HK-2 (cell line): ENCODE measurements at regions not wholly inside any gene's neighbourhood (a gene's known extent, or its start where the extent isn't known, plus 50 kb on each side); places are given as distances from the start of the nearest gene placed in this dataset.
A peak's percentile ranks its signal among the peaks of the same experiment; 100 is the strongest.

Experiments
- DNase-seq: peaks from one replicate; pipeline ENCODE4 v3.0.0-alpha.2; 2018; ENCODE audit not compliant: unreplicated experiment

DNA sequence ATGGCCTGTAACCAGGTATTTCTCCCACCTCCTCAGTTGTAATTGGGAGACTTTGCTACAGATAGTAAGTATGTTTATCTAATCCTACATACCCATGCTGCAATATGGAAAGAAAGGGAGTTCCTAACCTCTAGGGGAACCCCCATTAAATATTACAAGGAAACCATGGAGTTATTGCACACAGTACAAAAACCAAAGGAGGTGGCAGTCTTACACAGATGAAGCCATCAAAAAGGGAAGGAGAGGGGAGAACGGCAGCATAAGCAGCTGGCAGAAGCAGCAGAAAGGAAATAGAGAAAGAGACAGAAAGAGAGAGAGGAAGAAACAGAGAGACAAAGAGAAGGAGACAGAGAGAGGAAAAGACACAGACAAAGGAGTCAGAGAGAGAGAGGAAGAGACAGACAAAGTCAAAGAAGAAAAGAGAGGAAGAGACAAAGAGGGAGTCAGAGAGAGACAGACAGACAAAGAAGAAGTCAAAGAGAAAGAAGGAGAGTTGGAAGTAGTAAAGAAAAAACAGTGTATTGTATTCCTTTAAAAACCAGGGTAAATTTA lies 142.9 kb downstream of the FASLG start:
- DNase-seq = no peak

GRCh38 chr1:172809750-172810149 lies 150.8 kb downstream of the FASLG start:
- DNase-seq = no peak

GRCh38 chr1:172810480-172811175 lies 151.7 kb downstream of the FASLG start:
- DNase-seq = no peak

- no peak for DNase-seq
These were observed 152.8 kb downstream of the FASLG start for GRCh38 chr1:172811694-172812093.

DNA sequence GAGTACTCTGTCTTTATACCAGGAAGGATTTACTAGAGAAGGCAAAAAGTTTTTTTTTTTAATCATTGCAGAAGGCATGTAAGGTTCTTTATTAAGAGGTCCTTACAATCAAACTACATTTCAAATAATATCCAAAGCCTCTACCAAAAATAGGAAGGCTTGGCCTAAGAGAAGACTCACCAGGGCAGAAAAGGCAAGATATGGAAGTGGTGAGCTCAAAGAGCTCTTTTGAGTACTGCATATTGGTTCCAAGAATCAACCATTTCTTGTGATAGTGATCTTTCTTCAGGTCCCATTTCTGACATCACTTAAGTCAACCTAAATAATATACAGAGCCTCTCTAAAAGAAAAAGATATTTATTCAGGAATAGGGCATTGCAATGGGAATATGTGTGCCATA lies 153.2 kb downstream of the FASLG start:
- no peak for DNase-seq

DNA sequence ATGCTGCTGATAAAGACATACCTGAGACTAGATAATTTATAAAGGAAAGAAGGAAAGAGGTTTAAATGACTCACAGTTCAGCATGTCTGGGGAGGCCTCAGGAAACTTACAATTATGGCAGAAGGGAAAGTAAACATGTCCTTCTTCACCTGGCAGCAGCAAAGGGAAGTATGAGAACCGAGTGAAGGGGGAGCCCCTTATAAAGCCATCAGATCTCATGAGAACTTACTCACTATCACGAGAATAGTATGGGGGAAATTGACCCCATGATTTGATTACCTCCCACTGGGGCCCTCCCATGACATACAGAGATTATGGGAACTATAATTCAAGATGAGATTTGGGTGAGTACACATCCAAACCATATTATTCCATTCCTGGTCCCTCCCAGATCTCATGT lies 154.4 kb downstream of the FASLG start:
- no peak for DNase-seq

DNA sequence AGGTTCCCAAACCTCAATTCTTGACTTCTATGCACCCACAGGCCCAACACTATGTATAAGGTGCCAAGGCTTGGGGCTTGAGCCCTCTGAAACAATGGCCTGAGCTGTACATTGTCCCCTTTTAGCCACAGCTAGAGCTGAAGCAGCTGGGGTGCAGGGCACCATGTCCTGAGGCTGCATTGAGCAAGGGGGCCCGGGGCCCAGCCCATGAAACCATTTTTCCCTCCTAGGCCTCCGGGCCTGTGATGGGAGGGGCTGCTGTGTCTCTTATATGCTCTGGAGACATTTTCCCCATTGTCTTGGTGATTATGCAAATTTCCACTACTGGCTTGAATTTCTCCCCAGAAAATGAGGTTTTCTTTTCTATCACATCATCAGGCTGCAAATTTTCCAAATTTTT lies 155.5 kb downstream of the FASLG start:
- DNase-seq = no peak

- DNase-seq = no peak
These were observed 156.8 kb downstream of the FASLG start for GRCh38 chr1:172815740-172816139.

DNA sequence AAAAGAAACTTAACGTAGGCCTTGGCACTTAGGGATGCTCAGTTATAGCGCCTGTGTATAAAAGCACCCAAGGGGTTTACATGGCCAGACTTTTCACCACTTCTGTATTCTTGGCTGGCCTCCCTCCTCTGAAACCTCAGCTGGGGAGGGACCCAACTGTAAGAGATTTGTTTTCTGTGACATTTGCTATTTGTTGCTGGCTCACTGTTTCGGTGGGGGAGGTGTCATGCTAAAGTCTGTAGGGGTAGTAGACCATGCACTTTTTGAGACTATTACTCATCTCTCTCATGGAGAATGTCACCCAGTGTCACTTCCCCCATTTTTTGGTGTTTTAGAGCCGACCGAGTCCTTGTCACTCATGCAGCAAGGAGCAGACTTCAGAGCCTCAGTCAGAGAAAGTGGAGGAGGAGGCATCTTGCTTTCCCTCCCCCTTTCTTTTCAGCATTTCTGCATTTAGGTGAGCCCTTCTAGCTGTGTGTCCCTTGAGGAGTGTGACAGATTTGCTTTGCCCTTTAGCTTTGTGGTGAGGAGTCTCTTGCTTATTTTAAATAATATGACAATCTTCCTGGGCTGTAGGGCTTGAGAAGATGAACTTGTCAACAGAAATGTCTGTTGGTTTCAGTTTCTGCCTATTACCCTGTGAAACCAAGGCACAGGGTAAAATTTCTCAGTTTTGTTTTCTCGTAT lies 160.1 kb downstream of the FASLG start:
- no peak for DNase-seq

- DNase-seq = no peak
These were observed 161.7 kb downstream of the FASLG start for GRCh38 chr1:172820475-172821158.

DNA sequence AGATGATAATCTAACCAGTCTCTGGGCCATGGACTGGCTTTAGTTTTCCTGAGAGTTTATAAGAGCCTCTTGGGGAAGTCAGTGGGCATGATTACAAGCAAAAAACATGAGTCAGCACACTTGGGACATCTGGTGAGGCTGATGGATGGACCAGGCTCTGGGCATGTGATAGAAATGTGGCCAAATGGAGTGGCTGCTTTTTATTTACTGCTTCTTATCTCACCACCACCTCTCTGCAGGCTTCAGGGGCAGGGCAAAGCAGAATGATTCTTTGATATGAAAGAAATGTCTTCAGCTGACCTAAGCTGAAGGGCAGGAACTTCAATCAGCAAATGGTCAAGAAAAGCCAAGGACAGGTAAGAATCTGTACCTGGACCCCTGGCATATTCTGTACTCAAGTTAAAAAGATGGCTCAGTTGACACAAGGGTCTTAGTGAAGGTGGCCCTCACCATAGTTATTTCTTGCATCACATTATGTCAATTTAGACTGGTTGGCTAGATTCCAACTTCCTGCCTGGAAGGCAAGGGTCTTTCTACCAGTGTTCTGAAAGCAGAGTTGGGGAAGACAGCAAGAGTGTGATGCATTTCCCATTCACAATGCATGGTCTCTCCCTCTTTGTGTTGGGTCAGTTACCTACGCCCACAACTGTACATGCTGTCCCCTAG lies 162.8 kb downstream of the FASLG start:
- DNase-seq = no peak

GRCh38 chr1:172822886-172823285 lies 164.0 kb downstream of the FASLG start:
- DNase-seq = no peak

DNA sequence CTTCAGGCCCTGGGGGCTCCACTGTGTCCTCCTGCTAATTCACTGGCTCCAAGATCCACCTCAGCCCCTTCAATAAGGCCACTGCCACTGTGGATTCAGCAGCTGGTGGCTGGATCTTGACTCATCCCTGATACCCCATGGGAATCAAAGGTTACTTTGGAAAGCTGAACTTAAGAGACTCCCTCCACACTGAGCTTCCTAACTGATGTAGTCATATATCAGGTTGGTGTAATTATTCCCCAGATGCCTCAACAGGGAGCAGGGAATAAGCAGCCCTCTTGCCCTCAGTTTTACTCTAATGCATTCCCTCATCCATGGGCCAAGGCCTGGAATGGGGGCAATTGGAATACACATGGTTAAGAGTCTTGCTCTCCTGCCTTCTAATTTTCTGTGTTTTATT lies 164.6 kb downstream of the FASLG start:
- peak; percentile 6 for DNase-seq

GRCh38 chr1:172824209-172824608 lies 165.3 kb downstream of the FASLG start:
- DNase-seq = no peak

GRCh38 chr1:172826096-172826741 lies 167.3 kb downstream of the FASLG start:
- DNase-seq = peak; percentile 9

GRCh38 chr1:172827301-172827700 lies 168.4 kb downstream of the FASLG start:
- DNase-seq = no peak

- DNase-seq = no peak
These were observed 168.9 kb downstream of the FASLG start for GRCh38 chr1:172827841-172828240.

- no peak for DNase-seq
These were observed 173.3 kb downstream of the FASLG start for GRCh38 chr1:172832006-172832725.

DNA sequence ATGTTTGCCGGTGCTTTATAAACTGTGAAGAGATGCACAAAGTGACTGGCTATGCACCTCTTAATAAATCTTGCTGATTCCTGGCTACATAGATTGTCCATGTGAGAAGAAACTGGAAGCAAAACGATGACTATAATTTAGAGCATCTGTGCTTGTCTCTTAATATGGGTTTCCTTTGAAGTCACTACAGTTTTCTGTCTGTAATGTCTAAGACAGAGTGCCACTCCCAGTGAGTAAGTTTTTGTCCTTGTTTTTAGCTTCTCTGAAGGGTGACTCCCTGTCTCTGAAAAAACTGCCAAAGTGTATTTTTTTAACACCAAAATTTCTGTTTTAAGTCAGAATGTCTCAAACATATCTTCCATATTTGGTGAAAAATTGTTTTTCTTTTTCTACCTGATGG lies 175.1 kb downstream of the FASLG start:
- no peak for DNase-seq

DNA sequence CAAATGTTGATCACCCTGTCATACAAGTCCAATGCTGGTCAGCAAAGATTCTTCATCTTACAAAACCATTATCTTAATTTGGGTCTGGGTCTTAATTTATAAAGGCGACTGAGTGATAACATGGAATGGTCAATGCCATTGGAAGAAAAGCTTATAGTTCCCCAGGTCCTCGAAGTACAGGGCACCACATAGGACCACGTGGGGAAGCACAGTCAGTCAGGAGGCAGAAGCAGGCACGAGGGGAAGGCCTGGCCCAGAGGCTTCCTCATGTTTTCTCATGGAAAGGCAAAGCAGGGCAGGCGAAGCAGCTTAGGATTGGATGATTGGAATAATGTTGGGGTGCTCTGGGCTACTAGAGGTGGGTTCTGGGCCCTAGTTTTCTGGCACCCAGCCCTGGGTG lies 175.7 kb downstream of the FASLG start:
- no peak for DNase-seq

- DNase-seq = no peak
These were observed 176.9 kb downstream of the FASLG start for GRCh38 chr1:172835834-172836233.
